HG02885 (cell line): ENCODE measurements at regions not wholly inside any gene's neighbourhood (a gene's known extent, or its start where the extent isn't known, plus 50 kb on each side); places are given as distances from the start of the nearest gene placed in this dataset.

Source experiments
- ATAC-seq: cut with Tn5 transposase; IDR thresholded peaks from one replicate; pipeline ENCODE4 v1.9.1; 2021; ENCODE audit warnings: mild to moderate bottlenecking; ENCODE audit not compliant: unreplicated experiment, poor library complexity

- ATAC-seq, result peak; percentile 90
These were observed 81.9 kb upstream of the CTNNB1 start for GRCh38 chr3:41117398-41117870.

GRCh38 chr3:41118461-41119390, 80.6 kb upstream of the CTNNB1 start:
- no peak for ATAC-seq

- no peak for ATAC-seq
These were observed 78.8 kb upstream of the CTNNB1 start for GRCh38 chr3:41120460-41120859.

GRCh38 chr3:41125258-41125657, 74.0 kb upstream of the CTNNB1 start:
- no peak for ATAC-seq

GRCh38 chr3:41126472-41126871, 72.8 kb upstream of the CTNNB1 start:
- no peak for ATAC-seq

- ATAC-seq, result no peak
These were observed 72.3 kb upstream of the CTNNB1 start for GRCh38 chr3:41126961-41127360.

- no peak for ATAC-seq
These were observed 71.9 kb upstream of the CTNNB1 start for GRCh38 chr3:41127414-41127813.

GRCh38 chr3:41129731-41130130, 69.6 kb upstream of the CTNNB1 start:
- no peak for ATAC-seq

GRCh38 chr3:41131224-41131623, 68.1 kb upstream of the CTNNB1 start:
- no peak for ATAC-seq

GRCh38 chr3:41137686-41138111, 61.6 kb upstream of the CTNNB1 start:
- no peak for ATAC-seq

GRCh38 chr3:41138146-41138545, 61.2 kb upstream of the CTNNB1 start:
- ATAC-seq, result no peak

- no peak for ATAC-seq
These were observed 60.7 kb upstream of the CTNNB1 start for GRCh38 chr3:41138601-41139000.

- no peak for ATAC-seq
These were observed 59.1 kb upstream of the CTNNB1 start for GRCh38 chr3:41140242-41140641.

- no peak for ATAC-seq
These were observed 57.7 kb upstream of the CTNNB1 start for GRCh38 chr3:41141433-41142167.

- no peak for ATAC-seq
These were observed 55.8 kb upstream of the CTNNB1 start for GRCh38 chr3:41143421-41144031.

GRCh38 chr3:41144631-41145030, 54.7 kb upstream of the CTNNB1 start:
- ATAC-seq, result no peak

- ATAC-seq, result no peak
These were observed 50.8 kb upstream of the CTNNB1 start for GRCh38 chr3:41148478-41148877.

GRCh38 chr3:41148901-41149300, 50.4 kb upstream of the CTNNB1 start:
- no peak for ATAC-seq
